DOHH2 (cell line): ENCODE measurements at regions not wholly inside any gene's neighbourhood (a gene's known extent, or its start where the extent isn't known, plus 50 kb on each side); places are given as distances from the start of the nearest gene placed in this dataset.

ENCODE experiments used
- H3F3A ChIP-seq: fragments of 200-600 bp; sonication (generic), shearing (Covaris generic); 2 replicates; pipeline ENCODE4 v1.6.0; 2016; ENCODE audit warnings: antibody characterized with exemption, mild to moderate bottlenecking; ENCODE audit not compliant: control insufficient read depth, insufficient read depth
- H3K27ac ChIP-seq: fragments of 200-600 bp; sonication (generic); 2 replicates; pipeline ENCODE4 v1.5.1; 2014; ENCODE audit warnings: low read depth, mild to moderate bottlenecking, low read length, moderate library complexity
- H3K27me3 ChIP-seq: fragments of 200-600 bp; sonication (generic); 2 replicates; pipeline ENCODE4 v1.6.1; 2014; ENCODE audit warnings: mild to moderate bottlenecking, low read length, mixed read lengths; ENCODE audit not compliant: control insufficient read depth
- H3K36me3 ChIP-seq: fragments of 200-600 bp; sonication (generic); 2 replicates; pipeline ENCODE4 v1.6.1; 2014; ENCODE audit warnings: mild to moderate bottlenecking, low read length, moderate library complexity, mixed read lengths; ENCODE audit not compliant: control insufficient read depth
- H3K4me1 ChIP-seq: fragments of 200-600 bp; sonication (generic); 2 replicates; pipeline ENCODE4 v1.6.1; 2014; ENCODE audit warnings: mild to moderate bottlenecking, low read length, mixed read lengths; ENCODE audit not compliant: control insufficient read depth
- H3K4me2 ChIP-seq: fragments of 200-600 bp; sonication (generic); 2 replicates; pipeline ENCODE4 v1.6.0; 2014; ENCODE audit warnings: mild to moderate bottlenecking, low read length, moderate library complexity
- H3K4me3 ChIP-seq: fragments of 200-600 bp; sonication (generic); 2 replicates; pipeline ENCODE4 v1.5.1; 2014; ENCODE audit warnings: mild to moderate bottlenecking, low read length, mixed read lengths
- H3K79me2 ChIP-seq: fragments of 200-600 bp; sonication (generic); 2 replicates; pipeline ENCODE4 v1.6.1; 2014; ENCODE audit warnings: mild to moderate bottlenecking, low read length, mixed read lengths; ENCODE audit not compliant: control insufficient read depth
- H3K9me2 ChIP-seq: fragments of 200-600 bp; sonication (generic); replicated peaks from 2 replicates; pipeline ENCODE4 v1.6.1; 2014; ENCODE audit warnings: mild to moderate bottlenecking, low read length, mixed read lengths; ENCODE audit not compliant: control insufficient read depth
- H3K9me3 ChIP-seq: fragments of 200-600 bp; sonication (generic); 2 replicates; pipeline ENCODE4 v1.6.1; 2014; ENCODE audit warnings: antibody characterized with exemption, low read length, mixed read lengths; ENCODE audit not compliant: control insufficient read depth, insufficient read depth
- H4K20me1 ChIP-seq: fragments of 200-600 bp; sonication (generic); 2 replicates; pipeline ENCODE4 v1.6.0; 2014; ENCODE audit warnings: low read depth, mild to moderate bottlenecking, antibody characterized with exemption, low read length, moderate library complexity; ENCODE audit not compliant: control insufficient read depth, insufficient read depth
- CTCF ChIP-seq: fragments of 200-600 bp; sonication (generic); IDR thresholded peaks from one replicate; pipeline ENCODE4 v1.5.1; 2014; ENCODE audit warnings: antibody characterized with exemption, mild to moderate bottlenecking, low read depth, low read length; ENCODE audit not compliant: poor library complexity, severe bottlenecking
- EZH2phosphoT487 ChIP-seq: fragments of 200-600 bp; sonication (generic); IDR thresholded peaks from 2 replicates; pipeline ENCODE4 v1.6.1; 2017; ENCODE audit warnings: borderline replicate concordance, mild to moderate bottlenecking, antibody characterized with exemption, low read length, moderate library complexity, mixed read lengths

DNA sequence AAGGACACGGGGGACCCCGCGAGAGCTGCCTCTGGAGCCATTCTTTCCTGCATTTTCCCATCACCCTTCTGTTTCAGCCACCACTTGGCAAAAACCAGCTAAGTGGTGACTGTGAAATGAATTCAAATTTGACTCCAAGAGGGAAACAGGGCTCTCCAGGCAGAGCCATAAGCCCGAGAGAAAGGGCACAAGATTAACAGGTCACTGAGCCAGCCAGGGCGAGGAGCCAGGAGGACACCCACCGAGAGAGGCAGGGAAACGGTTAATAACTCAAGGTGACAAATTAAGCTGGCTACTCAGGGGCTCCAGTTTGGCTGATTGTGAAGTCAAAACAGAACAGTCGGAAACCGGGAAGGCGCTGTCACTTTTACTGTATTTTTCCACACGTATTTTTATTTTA lies 67.8 kb upstream of the SOX9 start:
- H3K79me2 ChIP-seq: no peaks in the 10 kb centered on the region
- no peaks in the 10 kb centered on the region for H3K9me3 ChIP-seq
- H3K27ac ChIP-seq: no peak overlapping the region
- no peaks in the 10 kb centered on the region for H3K36me3 ChIP-seq
- H3K4me1 ChIP-seq: no peaks in the 10 kb centered on the region
- H3K9me2 ChIP-seq: no peaks in the 10 kb centered on the region
- no peaks in the 10 kb centered on the region for H4K20me1 ChIP-seq
- TF ChIP-seq EZH2phosphoT487: no peak
- no peak for TF ChIP-seq CTCF
- no peaks in the 10 kb centered on the region for H3F3A ChIP-seq
- H3K4me3 ChIP-seq: no peak overlapping the region
- H3K27me3 ChIP-seq: no peaks in the 10 kb centered on the region
- H3K4me2 ChIP-seq: no peak overlapping the region

DNA sequence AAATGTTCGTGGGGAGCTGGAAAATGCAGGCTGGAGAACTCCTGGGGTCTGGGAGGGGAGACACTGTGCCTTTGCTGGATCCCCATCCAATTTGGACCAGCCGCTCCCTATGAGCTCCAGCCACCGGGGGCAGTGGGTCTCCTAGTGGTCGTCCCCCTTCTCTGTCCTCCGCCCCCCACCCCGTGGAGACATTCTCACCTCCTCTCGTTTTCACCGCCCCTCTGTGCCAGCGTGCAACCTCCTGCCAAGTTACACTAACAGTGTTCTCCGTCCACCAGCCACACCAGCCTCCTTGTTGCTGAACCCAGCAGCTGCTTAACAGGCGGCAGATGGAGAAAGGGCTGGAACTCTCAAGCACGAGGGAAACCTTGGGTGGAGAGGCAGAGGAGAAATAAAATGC lies 67.4 kb upstream of the SOX9 start:
- Histone ChIP-seq H3F3A (no peaks in the 10 kb centered on the region), H3K9me2 (no peaks in the 10 kb centered on the region), H3K27ac (no peak overlapping the region), H3K9me3 (no peaks in the 10 kb centered on the region), H4K20me1 (no peaks in the 10 kb centered on the region), H3K4me1 (no peaks in the 10 kb centered on the region), H3K4me2 (no peak overlapping the region), H3K4me3 (no peak overlapping the region), H3K79me2 (no peaks in the 10 kb centered on the region), H3K36me3 (no peaks in the 10 kb centered on the region), H3K27me3 (no peaks in the 10 kb centered on the region)
- TF ChIP-seq CTCF (no peak), EZH2phosphoT487 (no peak)

DNA sequence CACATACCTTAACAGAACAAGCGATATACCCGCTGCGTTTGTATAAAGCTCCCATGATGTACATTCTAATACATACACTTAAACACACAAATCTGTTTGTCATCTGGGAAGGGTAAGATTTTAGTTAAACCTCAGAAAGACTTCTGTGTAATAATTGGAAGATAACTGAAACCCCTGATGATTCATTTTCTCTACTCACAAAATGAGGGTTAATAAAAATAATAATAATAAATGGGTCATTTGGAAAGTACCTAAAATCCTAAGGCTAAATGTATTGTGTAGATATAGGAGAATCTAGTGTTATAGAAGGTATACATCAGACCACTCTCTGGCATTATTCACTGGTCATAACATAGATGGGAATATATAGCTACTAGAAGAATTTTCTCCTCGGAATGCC lies 64.7 kb upstream of the SOX9 start:
- TF ChIP-seq EZH2phosphoT487 (no peak), CTCF (no peak)
- Histone ChIP-seq H3K9me3 (no peaks in the 10 kb centered on the region), H3K9me2 (no peaks in the 10 kb centered on the region), H3K4me1 (no peaks in the 10 kb centered on the region), H3F3A (no peaks in the 10 kb centered on the region), H3K79me2 (no peaks in the 10 kb centered on the region), H3K36me3 (no peaks in the 10 kb centered on the region), H3K27ac (no peak overlapping the region), H4K20me1 (no peaks in the 10 kb centered on the region), H3K27me3 (no peaks in the 10 kb centered on the region), H3K4me3 (no peak overlapping the region), H3K4me2 (no peak overlapping the region)
